ENCODE measurements at regions not wholly inside any gene's neighbourhood (a gene's known extent, or its start where the extent isn't known, plus 50 kb on each side); places are given as distances from the start of the nearest gene placed in this dataset.
"Not testable (repeated sequence)": the region's sequence is repeated elsewhere in the genome, so short reads cannot be mapped to it uniquely, and the experiment has no call there.

DNA sequence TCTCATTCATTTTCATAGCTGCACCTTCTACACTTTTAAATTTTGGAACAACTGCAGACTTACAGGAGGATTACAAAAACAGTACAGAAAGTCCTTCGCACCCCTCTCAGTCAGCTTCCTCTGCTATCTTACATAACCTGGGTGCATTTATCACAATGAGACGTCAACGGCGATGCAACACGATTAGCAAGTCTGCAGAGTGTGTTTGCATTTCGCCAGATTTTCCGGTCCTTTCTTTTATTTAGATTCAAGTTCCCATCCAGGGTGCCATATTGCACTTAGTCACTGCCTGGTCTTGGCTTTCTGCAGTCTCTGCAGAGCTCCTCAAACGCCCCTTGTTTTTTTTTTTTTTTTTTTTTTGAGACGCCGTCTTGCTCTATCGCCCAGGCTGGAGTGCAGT, 85.9 kb downstream of the ASMT start:
- Histone ChIP-seq H3K27me3 (ENCODE audit: control insufficient read depth, insufficient read depth, low read length) (no peaks in the 10 kb centered on the region), H3K9ac (no peak overlapping the region), H3K9me3 (ENCODE audit: control insufficient read depth, low read length) (no peaks in the 10 kb centered on the region), H3K4me3 (ENCODE audit: low read depth, low read length) (no peak overlapping the region), H2AFZ (no peak overlapping the region), H3K36me3 (ENCODE audit: control insufficient read depth, insufficient read depth, low read length) (no peaks in the 10 kb centered on the region), H3K27ac (no peak overlapping the region), H3K4me1 (no peaks in the 10 kb centered on the region), H3K4me2 (ENCODE audit: low read length) (no peak overlapping the region), H3K79me2 (no peaks in the 10 kb centered on the region)
- TF ChIP-seq CTCF (IDR thresholded peaks at IDR 0.05), result no peak

GRCh38 chrX:1701396-1701901, 86.6 kb downstream of the ASMT start:
- not testable (repeated sequence) for H3K9ac ChIP-seq; H3K79me2 ChIP-seq; H3K4me2 ChIP-seq (ENCODE audit: low read length); H3K27ac ChIP-seq; H3K27me3 ChIP-seq (ENCODE audit: control insufficient read depth, insufficient read depth, low read length); H3K4me1 ChIP-seq; H3K36me3 ChIP-seq (ENCODE audit: control insufficient read depth, insufficient read depth, low read length); H2AFZ ChIP-seq; H3K4me3 ChIP-seq (ENCODE audit: low read depth, low read length); H3K9me3 ChIP-seq (ENCODE audit: control insufficient read depth, low read length)

DNA sequence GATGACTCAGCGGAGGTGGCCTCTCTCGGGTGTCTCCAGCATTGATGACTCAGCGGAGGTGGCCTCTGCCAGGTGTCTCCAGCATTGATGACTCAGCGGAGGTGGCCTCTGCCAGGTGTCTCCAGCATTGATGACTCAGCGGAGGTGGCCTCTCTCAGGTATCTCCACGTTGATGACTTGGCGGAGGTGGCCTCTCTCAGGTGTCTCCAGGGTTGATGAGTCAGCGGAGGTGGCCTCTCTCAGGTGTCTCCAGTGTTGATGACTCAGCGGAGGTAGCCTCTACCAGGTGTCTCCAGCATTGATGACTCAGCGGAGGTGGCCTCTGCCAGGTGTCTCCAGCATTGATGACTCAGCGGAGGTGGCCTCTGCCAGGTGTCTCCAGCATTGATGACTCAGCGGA, 87.3 kb downstream of the ASMT start:
- H3K79me2 ChIP-seq; H3K4me2 ChIP-seq (ENCODE audit: low read length); H3K27ac ChIP-seq; H3K27me3 ChIP-seq (ENCODE audit: control insufficient read depth, insufficient read depth, low read length); H3K4me3 ChIP-seq (ENCODE audit: low read depth, low read length); H3K36me3 ChIP-seq (ENCODE audit: control insufficient read depth, insufficient read depth, low read length); H2AFZ ChIP-seq; H3K9me3 ChIP-seq (ENCODE audit: control insufficient read depth, low read length); H3K9ac ChIP-seq; H3K4me1 ChIP-seq: not testable (repeated sequence)

DNA sequence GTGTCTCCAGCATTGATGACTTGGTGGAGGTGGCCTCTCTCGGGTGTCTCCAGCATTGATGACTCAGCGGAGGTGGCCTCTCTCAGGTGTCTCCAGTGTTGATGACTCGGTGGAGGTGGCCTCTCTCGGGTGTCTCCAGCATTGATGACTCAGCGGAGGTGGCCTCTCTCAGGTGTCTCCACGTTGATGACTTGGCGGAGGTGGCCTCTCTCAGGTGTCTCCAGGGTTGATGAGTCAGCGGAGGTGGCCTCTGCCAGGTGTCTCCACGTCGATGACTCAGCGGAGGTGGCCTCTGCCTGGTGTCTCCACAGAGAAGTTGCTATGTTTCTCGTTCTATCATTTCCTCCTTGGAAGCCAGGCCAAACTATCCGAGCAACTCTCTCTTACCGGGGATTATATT, 87.7 kb downstream of the ASMT start:
- H2AFZ ChIP-seq; H3K4me3 ChIP-seq (ENCODE audit: low read depth, low read length); H3K4me2 ChIP-seq (ENCODE audit: low read length): not testable (repeated sequence)

DNA sequence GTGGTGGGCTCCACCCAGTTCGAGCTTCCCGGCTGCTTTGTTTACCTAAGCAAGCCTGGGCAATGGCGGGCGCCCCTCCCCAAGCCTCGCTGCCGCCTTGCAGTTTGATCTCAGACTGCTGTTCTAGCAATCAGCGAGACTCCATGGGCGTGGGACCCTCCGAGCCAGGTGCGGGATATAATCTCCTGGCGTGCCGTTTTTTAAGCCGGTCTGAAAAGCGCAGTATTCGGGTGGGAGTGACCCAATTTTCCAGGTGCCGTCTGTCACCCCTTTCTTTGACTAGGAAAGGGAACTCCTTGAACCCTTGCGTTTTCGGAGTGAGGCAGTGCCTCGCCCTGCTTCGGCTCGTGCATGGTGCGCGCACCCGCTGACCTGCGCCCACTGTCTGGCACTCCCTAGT, 94.4 kb downstream of the ASMT start:
- H3K9me3 ChIP-seq (ENCODE audit: control insufficient read depth, low read length); H3K27me3 ChIP-seq (ENCODE audit: control insufficient read depth, insufficient read depth, low read length); H2AFZ ChIP-seq; H3K27ac ChIP-seq; H3K4me2 ChIP-seq (ENCODE audit: low read length); H3K79me2 ChIP-seq; H3K9ac ChIP-seq; H3K4me3 ChIP-seq (ENCODE audit: low read depth, low read length); H3K4me1 ChIP-seq; H3K36me3 ChIP-seq (ENCODE audit: control insufficient read depth, insufficient read depth, low read length): not testable (repeated sequence)

More for the DNA sequence above, 87.7 kb downstream of the ASMT start:
- H3K9ac ChIP-seq; H3K27me3 ChIP-seq (ENCODE audit: control insufficient read depth, insufficient read depth, low read length); H3K27ac ChIP-seq; H3K79me2 ChIP-seq; H3K36me3 ChIP-seq (ENCODE audit: control insufficient read depth, insufficient read depth, low read length); H3K4me1 ChIP-seq; H3K9me3 ChIP-seq (ENCODE audit: control insufficient read depth, low read length): not testable (repeated sequence)

DNA sequence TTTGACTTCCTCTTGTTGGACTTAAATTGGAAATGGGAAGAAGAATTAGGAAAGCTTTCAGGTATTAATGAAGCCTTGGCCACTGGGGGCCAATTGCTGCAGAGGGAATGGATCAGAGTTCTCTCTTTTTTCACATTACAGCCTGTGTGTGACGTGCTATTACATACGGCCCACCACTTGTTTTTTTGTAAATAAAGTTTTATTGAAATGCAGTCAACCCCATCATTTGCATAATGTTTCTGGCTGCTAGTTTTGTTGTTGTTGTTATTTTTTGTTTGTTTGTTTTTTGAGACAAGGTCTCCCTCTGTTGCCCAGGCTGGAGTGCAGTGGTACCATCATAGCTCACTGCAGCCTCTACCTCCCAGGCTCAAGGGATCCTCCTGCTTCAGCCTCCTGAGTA, 98.4 kb downstream of the ASMT start:
- Histone ChIP-seq H3K9me3 (ENCODE audit: control insufficient read depth, low read length) (no peaks in the 10 kb centered on the region), H3K4me2 (ENCODE audit: low read length) (no peak overlapping the region), H3K79me2 (no peaks in the 10 kb centered on the region), H2AFZ (no peak overlapping the region), H3K27ac (no peak overlapping the region), H3K27me3 (ENCODE audit: control insufficient read depth, insufficient read depth, low read length) (no peaks in the 10 kb centered on the region), H3K9ac (no peak overlapping the region), H3K4me1 (peaks cover 2% of the 10 kb centered on the region), H3K4me3 (ENCODE audit: low read depth, low read length) (no peak overlapping the region), H3K36me3 (ENCODE audit: control insufficient read depth, insufficient read depth, low read length) (no peaks in the 10 kb centered on the region)
- no peak for TF ChIP-seq CTCF (IDR thresholded peaks at IDR 0.05)

GRCh38 chrX:1717373-1717772, 102.5 kb downstream of the ASMT start:
- Histone ChIP-seq H2AFZ (no peak overlapping the region), H3K4me1 (peaks cover 2% of the 10 kb centered on the region), H3K9ac (no peak overlapping the region), H3K4me2 (ENCODE audit: low read length) (peak overlapping the region; percentile 11), H3K36me3 (ENCODE audit: control insufficient read depth, insufficient read depth, low read length) (no peaks in the 10 kb centered on the region), H3K4me3 (ENCODE audit: low read depth, low read length) (no peak overlapping the region), H3K27ac (no peak overlapping the region), H3K27me3 (ENCODE audit: control insufficient read depth, insufficient read depth, low read length) (no peaks in the 10 kb centered on the region), H3K79me2 (no peaks in the 10 kb centered on the region), H3K9me3 (ENCODE audit: control insufficient read depth, low read length) (no peaks in the 10 kb centered on the region)
- no peak for TF ChIP-seq CTCF (IDR thresholded peaks at IDR 0.05)
